ENCODE measurements at regions not wholly inside any gene's neighbourhood (a gene's known extent, or its start where the extent isn't known, plus 50 kb on each side); places are given as distances from the start of the nearest gene placed in this dataset.

- Histone ChIP-seq H3K4me3 (ENCODE audit: low read depth, low read length) (no peak overlapping the region), H3K4me1 (ENCODE audit: control insufficient read depth, insufficient read depth, low read length) (no peaks in the 10 kb centered on the region), H3K27ac (ENCODE audit: extremely low read depth, low read depth, low read length) (no peak overlapping the region), H3K9me3 (ENCODE audit: control insufficient read depth, insufficient read depth, low read depth, low read length) (no peaks in the 10 kb centered on the region), H3K36me3 (ENCODE audit: control insufficient read depth in 2 of 2, insufficient read depth in 1 of 2, low read length in 2 of 2) (no peaks in the 10 kb centered on the region)
- ChIA-PET CTCF (interaction anchor here (0.6 to 0.7 kb wide), 2 partner anchors 62 to 157 kb away, joined by 3 read pairs; no protein-coding TSS in a partner anchor), POLR2A (no interaction called here)
- TF ChIP-seq ZNF521 (tag by site-specific recombination; IDR thresholded peaks at IDR 0.05) (no peak), ZNF660 (tag by site-specific recombination; IDR thresholded peaks at IDR 0.05) (no peak), ZNF544 (tag by site-specific recombination; IDR thresholded peaks at IDR 0.05) (no peak), ZIC2 (tag by site-specific recombination; IDR thresholded peaks at IDR 0.05) (no peak), OSR2 (tag by site-specific recombination; IDR thresholded peaks at IDR 0.05) (no peak), ZNF394 (tag by site-specific recombination; IDR thresholded peaks at IDR 0.05; ENCODE audit: borderline replicate concordance) (no peak)
- TF ChIP-seq, protein P1, sequence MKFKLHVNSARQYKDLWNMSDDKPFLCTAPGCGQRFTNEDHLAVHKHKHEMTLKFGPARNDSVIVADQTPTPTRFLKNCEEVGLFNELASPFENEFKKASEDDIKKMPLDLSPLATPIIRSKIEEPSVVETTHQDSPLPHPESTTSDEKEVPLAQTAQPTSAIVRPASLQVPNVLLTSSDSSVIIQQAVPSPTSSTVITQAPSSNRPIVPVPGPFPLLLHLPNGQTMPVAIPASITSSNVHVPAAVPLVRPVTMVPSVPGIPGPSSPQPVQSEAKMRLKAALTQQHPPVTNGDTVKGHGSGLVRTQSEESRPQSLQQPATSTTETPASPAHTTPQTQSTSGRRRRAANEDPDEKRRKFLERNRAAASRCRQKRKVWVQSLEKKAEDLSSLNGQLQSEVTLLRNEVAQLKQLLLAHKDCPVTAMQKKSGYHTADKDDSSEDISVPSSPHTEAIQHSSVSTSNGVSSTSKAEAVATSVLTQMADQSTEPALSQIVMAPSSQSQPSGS (tag by site-specific recombination; IDR thresholded peaks at IDR 0.05; ENCODE audit: low read depth), result no peak
- TF ChIP-seq, protein P2, sequence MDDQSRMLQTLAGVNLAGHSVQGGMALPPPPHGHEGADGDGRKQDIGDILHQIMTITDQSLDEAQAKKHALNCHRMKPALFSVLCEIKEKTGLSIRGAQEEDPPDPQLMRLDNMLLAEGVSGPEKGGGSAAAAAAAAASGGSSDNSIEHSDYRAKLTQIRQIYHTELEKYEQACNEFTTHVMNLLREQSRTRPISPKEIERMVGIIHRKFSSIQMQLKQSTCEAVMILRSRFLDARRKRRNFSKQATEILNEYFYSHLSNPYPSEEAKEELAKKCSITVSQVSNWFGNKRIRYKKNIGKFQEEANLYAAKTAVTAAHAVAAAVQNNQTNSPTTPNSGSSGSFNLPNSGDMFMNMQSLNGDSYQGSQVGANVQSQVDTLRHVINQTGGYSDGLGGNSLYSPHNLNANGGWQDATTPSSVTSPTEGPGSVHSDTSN (CRISPR knock-in tag; IDR thresholded peaks at IDR 0.05), result no peak
Measured at GRCh38 chr2:16019617-16020351, 79.4 kb downstream of the MYCN start.

- CTCF ChIA-PET, result no interaction called here
- Histone ChIP-seq H3K4me1 (ENCODE audit: control insufficient read depth, insufficient read depth, low read length) (no peaks in the 10 kb centered on the region), H3K27ac (ENCODE audit: extremely low read depth, low read depth, low read length) (no peak overlapping the region), H3K36me3 (ENCODE audit: control insufficient read depth in 2 of 2, insufficient read depth in 1 of 2, low read length in 2 of 2) (no peaks in the 10 kb centered on the region), H3K9me3 (ENCODE audit: control insufficient read depth, insufficient read depth, low read depth, low read length) (no peaks in the 10 kb centered on the region), H3K4me3 (ENCODE audit: low read depth, low read length) (no peak overlapping the region)
- POLR2A ChIA-PET, result no interaction called here
- TF ChIP-seq ZNF221 (tag by site-specific recombination; IDR thresholded peaks at IDR 0.05; ENCODE audit: borderline replicate concordance) (no peak), ZNF423 (tag by site-specific recombination; IDR thresholded peaks at IDR 0.05) (no peak), REST (tag by site-specific recombination; IDR thresholded peaks at IDR 0.05) (no peak), WT1 (tag by site-specific recombination; IDR thresholded peaks at IDR 0.05) (no peak), ZNF121 (tag by site-specific recombination; IDR thresholded peaks at IDR 0.05) (no peak), ZNF146 (tag by site-specific recombination; IDR thresholded peaks at IDR 0.05) (no peak), ZSCAN23 (tag by site-specific recombination; IDR thresholded peaks at IDR 0.05) (no peak), GLI2 (tag by site-specific recombination; IDR thresholded peaks at IDR 0.05; ENCODE audit: borderline replicate concordance, low read depth) (no peak), ZNF416 (tag by site-specific recombination; IDR thresholded peaks at IDR 0.05) (no peak), ZNF324 (tag by site-specific recombination; IDR thresholded peaks at IDR 0.05) (no peak), PRDM10 (tag by site-specific recombination; IDR thresholded peaks at IDR 0.05) (no peak), CTCF (tag by site-specific recombination; IDR thresholded peaks at IDR 0.05) (no peak), ZNF18 (tag by site-specific recombination; IDR thresholded peaks at IDR 0.05) (no peak)
Measured at GRCh38 chr2:16019060-16019480, 78.7 kb downstream of the MYCN start.
